ENCODE measurements at regions not wholly inside any gene's neighbourhood (a gene's known extent, or its start where the extent isn't known, plus 50 kb on each side); places are given as distances from the start of the nearest gene placed in this dataset.

DNA sequence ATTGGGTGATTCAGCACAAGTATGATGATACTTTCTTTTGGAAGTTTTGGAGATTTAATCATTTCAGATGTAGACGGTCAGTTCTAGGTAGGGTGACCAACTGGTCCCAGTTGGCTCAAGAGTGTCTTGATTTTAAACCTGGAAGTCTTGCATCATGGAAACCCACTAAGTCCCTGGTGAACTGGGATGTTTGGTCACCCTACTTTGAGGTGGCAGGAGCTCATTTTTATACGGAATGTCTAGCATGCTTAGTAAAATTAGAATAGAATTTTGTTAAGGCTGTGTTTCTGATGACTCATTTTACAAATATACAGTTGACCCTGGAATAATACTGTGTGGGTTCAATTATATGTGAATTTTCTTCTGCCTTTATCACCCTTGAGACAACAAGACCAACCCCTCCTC is 61.5 kb upstream of the DOCK10 start:
- no peak overlapping the region for H3K27ac ChIP-seq (ENCODE audit: low read depth in 2 of 2, low read length in 2 of 2)
- H3K9me3 ChIP-seq (ENCODE audit: control insufficient read depth in 2 of 3, insufficient read depth in 1 of 3, low read length in 3 of 3) = no peaks in the 10 kb centered on the region
- H3K4me3 ChIP-seq (ENCODE audit: low read length in 3 of 3) = no peak overlapping the region
- TF ChIP-seq, protein P1, sequence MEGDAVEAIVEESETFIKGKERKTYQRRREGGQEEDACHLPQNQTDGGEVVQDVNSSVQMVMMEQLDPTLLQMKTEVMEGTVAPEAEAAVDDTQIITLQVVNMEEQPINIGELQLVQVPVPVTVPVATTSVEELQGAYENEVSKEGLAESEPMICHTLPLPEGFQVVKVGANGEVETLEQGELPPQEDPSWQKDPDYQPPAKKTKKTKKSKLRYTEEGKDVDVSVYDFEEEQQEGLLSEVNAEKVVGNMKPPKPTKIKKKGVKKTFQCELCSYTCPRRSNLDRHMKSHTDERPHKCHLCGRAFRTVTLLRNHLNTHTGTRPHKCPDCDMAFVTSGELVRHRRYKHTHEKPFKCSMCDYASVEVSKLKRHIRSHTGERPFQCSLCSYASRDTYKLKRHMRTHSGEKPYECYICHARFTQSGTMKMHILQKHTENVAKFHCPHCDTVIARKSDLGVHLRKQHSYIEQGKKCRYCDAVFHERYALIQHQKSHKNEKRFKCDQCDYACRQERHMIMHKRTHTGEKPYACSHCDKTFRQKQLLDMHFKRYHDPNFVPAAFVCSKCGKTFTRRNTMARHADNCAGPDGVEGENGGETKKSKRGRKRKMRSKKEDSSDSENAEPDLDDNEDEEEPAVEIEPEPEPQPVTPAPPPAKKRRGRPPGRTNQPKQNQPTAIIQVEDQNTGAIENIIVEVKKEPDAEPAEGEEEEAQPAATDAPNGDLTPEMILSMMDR (IDR thresholded peaks at IDR 0.05; ENCODE audit: borderline replicate concordance, extremely low read depth, insufficient read depth) = no peak
- intact Hi-C loops (cut with DNase I) = no loop called here
- no peaks in the 10 kb centered on the region for H3K36me3 ChIP-seq (ENCODE audit: control insufficient read depth in 2 of 3, insufficient read depth in 3 of 3, low read length in 3 of 3)
- DNase-seq (no peak), FAIRE-seq (no peak)
- H3K9ac ChIP-seq (ENCODE audit: low read length in 3 of 3) = no peak overlapping the region
- no peaks in the 10 kb centered on the region for H3K4me1 ChIP-seq (ENCODE audit: control insufficient read depth in 2 of 3, insufficient read depth in 2 of 3, low read depth in 1 of 3, low read length in 3 of 3)
- no peaks in the 10 kb centered on the region for H3K27me3 ChIP-seq (ENCODE audit: control insufficient read depth, insufficient read depth, low read length)

DNA sequence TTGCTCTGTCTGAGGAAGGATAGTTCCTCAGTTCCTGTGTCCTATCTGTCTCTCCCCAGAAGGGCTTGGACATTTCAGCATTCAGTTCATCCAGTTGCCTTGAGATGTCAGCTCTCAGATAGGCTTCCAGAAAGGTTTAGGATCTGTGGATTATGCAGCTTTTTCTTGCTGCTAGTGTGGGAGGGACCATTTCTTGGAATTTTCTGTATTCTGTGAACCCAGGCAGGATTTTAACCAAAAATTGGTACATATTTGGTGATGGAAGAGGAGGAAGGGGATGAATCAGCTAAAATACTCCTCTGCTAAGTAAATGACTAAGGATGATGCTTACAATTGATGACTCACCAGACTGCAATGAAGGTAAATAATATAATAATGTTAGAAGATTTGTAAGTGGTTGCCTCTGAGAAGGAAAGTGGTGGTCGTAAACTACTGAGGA is 58.6 kb upstream of the DOCK10 start:
- FAIRE-seq = no peak
- H3K4me3 ChIP-seq (ENCODE audit: low read length in 3 of 3) = no peak overlapping the region
- TF ChIP-seq, protein P1 (IDR thresholded peaks at IDR 0.05; ENCODE audit: borderline replicate concordance, extremely low read depth, insufficient read depth) = no peak
- no peaks in the 10 kb centered on the region for H3K27me3 ChIP-seq (ENCODE audit: control insufficient read depth, insufficient read depth, low read length)
- no peak for DNase-seq
- no peak overlapping the region for H3K27ac ChIP-seq (ENCODE audit: low read depth in 2 of 2, low read length in 2 of 2)
- H3K9ac ChIP-seq (ENCODE audit: low read length in 3 of 3) = no peak overlapping the region
- H3K36me3 ChIP-seq (ENCODE audit: control insufficient read depth in 2 of 3, insufficient read depth in 3 of 3, low read length in 3 of 3) = no peaks in the 10 kb centered on the region
- H3K9me3 ChIP-seq (ENCODE audit: control insufficient read depth in 2 of 3, insufficient read depth in 1 of 3, low read length in 3 of 3) = no peaks in the 10 kb centered on the region
- H3K4me1 ChIP-seq (ENCODE audit: control insufficient read depth in 2 of 3, insufficient read depth in 2 of 3, low read depth in 1 of 3, low read length in 3 of 3) = no peaks in the 10 kb centered on the region
- intact Hi-C loops (cut with DNase I) = no loop called here

DNA sequence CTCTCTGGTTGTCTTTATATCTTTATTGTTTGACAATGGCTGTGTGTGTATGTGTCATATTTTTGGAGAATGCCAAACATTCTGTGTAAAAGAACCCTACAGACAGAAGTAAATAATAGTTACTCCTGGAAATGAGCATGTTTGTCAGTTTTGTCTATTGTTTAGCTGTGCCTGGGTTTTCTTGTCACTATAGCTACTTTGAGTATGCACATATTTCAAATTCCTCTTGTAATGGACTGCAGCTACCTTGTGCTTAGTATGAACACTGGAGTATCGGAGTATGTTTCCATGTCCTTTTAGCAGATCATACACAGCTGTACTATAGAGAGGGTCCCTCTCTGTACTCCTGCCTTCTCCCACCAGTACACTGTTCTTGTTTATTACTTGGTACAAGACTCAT is 58.0 kb upstream of the DOCK10 start:
- Histone ChIP-seq H3K27me3 (ENCODE audit: control insufficient read depth, insufficient read depth, low read length) (no peaks in the 10 kb centered on the region), H3K4me1 (ENCODE audit: control insufficient read depth in 2 of 3, insufficient read depth in 2 of 3, low read depth in 1 of 3, low read length in 3 of 3) (no peaks in the 10 kb centered on the region), H3K4me3 (ENCODE audit: low read length in 3 of 3) (no peak overlapping the region), H3K9me3 (ENCODE audit: control insufficient read depth in 2 of 3, insufficient read depth in 1 of 3, low read length in 3 of 3) (no peaks in the 10 kb centered on the region), H3K9ac (ENCODE audit: low read length in 3 of 3) (no peak overlapping the region), H3K27ac (ENCODE audit: low read depth in 2 of 2, low read length in 2 of 2) (no peak overlapping the region), H3K36me3 (ENCODE audit: control insufficient read depth in 2 of 3, insufficient read depth in 3 of 3, low read length in 3 of 3) (no peaks in the 10 kb centered on the region)
- TF ChIP-seq, protein P1 (IDR thresholded peaks at IDR 0.05; ENCODE audit: borderline replicate concordance, extremely low read depth, insufficient read depth) = no peak
- FAIRE-seq (no peak), DNase-seq (no peak)
- intact Hi-C loops (cut with DNase I) = no loop called here

DNA sequence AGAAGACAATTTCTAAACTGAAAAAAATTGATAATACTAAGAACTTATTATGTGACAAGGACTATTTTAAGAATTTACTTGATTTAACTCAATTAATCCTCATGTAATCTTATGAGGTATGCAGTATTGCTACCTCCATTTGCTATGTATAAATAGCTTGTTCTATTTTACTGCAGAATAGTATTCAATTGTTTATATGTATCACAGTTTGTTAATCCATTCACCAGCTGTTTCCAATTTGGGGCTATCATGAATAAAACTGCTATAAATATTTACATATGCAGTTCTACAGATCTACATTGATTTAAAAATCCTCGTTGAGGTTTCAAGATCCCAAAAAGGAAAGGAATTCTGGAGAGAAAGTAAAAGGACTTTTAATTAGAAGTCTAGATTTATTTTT is 54.8 kb upstream of the DOCK10 start:
- FAIRE-seq (no peak), DNase-seq (no peak)
- Histone ChIP-seq H3K9ac (ENCODE audit: low read length in 3 of 3) (no peak overlapping the region), H3K9me3 (ENCODE audit: control insufficient read depth in 2 of 3, insufficient read depth in 1 of 3, low read length in 3 of 3) (no peaks in the 10 kb centered on the region), H3K4me3 (ENCODE audit: low read length in 3 of 3) (no peak overlapping the region), H3K4me1 (ENCODE audit: control insufficient read depth in 2 of 3, insufficient read depth in 2 of 3, low read depth in 1 of 3, low read length in 3 of 3) (no peaks in the 10 kb centered on the region), H3K36me3 (ENCODE audit: control insufficient read depth in 2 of 3, insufficient read depth in 3 of 3, low read length in 3 of 3) (no peaks in the 10 kb centered on the region), H3K27me3 (ENCODE audit: control insufficient read depth, insufficient read depth, low read length) (no peaks in the 10 kb centered on the region), H3K27ac (ENCODE audit: low read depth in 2 of 2, low read length in 2 of 2) (no peak overlapping the region)
- intact Hi-C loops (cut with DNase I) = no loop called here
- TF ChIP-seq, protein P1 (IDR thresholded peaks at IDR 0.05; ENCODE audit: borderline replicate concordance, extremely low read depth, insufficient read depth) = no peak

Measured in kidney (tissue), 13 donors.